GM12892 (cell line): ENCODE measurements at regions not wholly inside any gene's neighbourhood (a gene's known extent, or its start where the extent isn't known, plus 50 kb on each side); places are given as distances from the start of the nearest gene placed in this dataset.

Source experiments
- DNase-seq: peaks from one replicate; pipeline ENCODE4 v3.0.0; 2011; ENCODE audit not compliant: insufficient read length
- FAIRE-seq: peaks from 2 replicates; lab custom pipeline; 2011; peaks lifted over from hg19 to GRCh38; lab: Jason Lieb, UNC
- POLR2A ChIP-seq: IDR thresholded peaks from 2 replicates; pipeline ENCODE4 v1.6.1; 2011; ENCODE audit warnings: low read depth, low read length, control low read depth
- POLR2AphosphoS5 ChIP-seq: IDR thresholded peaks from 2 replicates; pipeline ENCODE4 v1.6.1; 2011; ENCODE audit warnings: low read depth, low read length, control low read depth
- TAF1 ChIP-seq: IDR thresholded peaks from 2 replicates; pipeline ENCODE4 v1.6.1; 2011; ENCODE audit warnings: low read depth, mild to moderate bottlenecking, control low read depth, low read length, borderline replicate concordance

DNA sequence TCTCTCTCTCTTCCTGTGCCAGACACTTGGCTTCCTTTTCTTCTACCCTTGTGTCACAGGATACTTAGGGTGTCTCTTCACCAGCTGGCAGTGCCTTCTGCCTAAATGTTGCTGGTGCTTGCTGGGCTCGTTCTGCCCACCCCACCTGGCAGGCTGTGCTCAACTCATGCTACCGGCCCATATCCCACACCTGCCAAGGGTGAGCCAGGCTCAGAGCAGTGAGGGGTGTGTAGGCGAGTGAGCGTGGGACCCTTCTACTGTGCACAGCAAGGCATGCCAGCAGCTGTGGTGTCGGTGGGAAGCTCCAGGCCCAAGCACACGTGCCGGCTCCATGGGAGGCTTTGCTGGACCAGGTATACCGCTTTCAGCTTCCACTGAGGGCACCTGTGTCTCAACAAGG, 1626.7 kb upstream of the ACO1 start:
- TF ChIP-seq TAF1: no peak
- no peak for TF ChIP-seq POLR2A
- TF ChIP-seq POLR2AphosphoS5: no peak
- DNase-seq (no peak), FAIRE-seq (no peak)

DNA sequence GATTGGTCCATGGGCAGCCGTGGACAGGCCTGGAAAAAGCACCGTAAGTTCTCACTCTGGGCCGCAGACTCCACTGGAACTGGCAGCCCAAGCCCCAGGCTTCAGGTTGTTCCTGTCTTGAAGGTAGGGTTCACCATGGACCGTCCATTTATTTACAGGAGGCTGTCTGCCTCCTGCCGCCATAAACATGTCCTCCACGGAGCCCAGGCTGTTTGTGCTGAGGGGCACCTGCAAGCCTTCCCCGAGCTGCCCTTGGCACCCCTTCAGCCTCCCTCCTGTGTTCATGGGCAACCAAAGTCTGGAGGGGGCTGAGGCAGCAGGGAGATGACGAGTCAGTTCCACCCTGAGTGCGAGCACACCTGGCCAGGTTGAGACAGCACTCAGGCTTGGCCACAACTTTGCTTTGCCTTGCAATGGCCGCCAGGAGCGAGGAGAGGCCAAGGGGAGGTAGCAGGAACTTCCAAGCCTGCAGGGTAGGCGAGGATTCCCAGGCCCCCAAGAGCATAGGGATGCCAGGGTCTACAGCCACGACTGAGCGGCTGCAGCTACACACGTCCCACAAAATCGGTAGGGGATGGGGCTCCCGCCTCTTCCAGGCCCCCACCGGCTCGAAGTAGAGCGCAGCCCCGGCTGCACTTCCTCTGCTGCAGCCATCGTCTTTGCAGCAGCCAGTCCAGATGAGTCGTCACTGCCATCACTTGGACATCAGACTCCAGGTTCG, 1625.6 kb upstream of the ACO1 start:
- no peak for FAIRE-seq
- TF ChIP-seq POLR2AphosphoS5 (no peak), POLR2A (no peak), TAF1 (no peak)
- no peak for DNase-seq

DNA sequence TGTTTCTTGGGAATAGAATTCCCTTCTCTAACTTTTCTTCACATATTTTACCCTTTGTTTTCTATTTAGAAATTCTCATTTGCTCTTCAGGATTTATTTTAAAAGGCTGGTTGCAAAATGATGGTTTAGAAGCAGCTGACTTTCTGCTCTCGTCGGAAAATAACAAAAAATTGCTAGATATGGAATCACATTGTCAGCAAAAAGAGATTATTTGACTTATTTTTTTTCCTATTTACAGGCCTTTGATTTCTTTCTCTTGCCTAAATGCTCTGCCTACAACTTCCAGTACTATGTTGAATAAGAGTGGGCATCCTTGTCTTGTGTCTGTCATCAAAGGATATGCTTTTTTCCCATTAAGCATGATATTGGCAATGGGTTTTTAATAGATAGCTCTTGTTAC, 1619.1 kb upstream of the ACO1 start:
- no peak for FAIRE-seq

DNA sequence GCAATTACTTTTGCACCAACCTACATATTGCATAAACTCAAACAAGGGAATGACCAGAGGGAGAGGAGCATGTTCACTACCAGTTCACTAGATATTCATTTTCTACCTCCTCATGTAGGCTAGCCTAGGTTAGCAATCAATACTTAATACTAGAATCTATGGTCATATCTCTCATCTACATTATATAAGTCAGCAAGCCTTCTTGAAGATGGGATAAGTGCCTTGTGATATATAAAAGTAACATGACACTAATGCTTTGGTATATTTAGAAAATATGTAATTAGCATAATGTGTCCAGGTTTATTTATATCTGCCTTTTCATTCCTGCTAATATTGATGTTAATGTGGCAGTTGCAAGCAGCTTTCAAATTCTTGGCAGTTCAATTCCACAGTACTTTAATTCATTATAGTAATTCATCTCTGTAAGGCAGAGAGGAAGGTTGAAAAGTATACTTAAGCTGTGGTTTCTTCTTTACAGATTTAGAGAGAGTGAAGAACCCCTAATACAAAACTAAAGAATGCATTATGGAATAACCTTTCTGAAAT, 1613.2 kb upstream of the ACO1 start:
- TF ChIP-seq TAF1: no peak
- FAIRE-seq (no peak), DNase-seq (no peak)

More for the DNA sequence above, 1619.1 kb upstream of the ACO1 start:
- no peak for TF ChIP-seq TAF1
- no peak for TF ChIP-seq POLR2A
- TF ChIP-seq POLR2AphosphoS5: no peak
- no peak for DNase-seq

DNA sequence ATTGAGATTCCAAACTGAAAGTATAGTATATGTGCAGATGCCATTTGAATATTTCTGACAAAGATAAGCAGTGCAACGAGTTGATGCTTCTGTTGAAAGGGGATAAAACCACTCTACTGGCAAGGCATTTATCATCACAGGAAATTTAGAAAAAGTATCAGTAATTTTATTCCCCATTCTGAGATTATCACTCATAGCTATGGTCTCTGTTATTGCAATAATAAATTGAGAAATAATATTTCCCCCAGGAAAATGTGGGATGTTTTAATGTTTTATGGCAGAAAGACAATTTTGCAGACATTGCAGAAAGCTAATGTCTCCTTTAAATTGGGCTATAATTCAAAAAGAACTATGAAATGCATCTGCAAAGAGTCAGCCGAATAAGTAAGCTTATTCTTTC, 1612.7 kb upstream of the ACO1 start:
- FAIRE-seq: no peak
- no peak for DNase-seq

DNA sequence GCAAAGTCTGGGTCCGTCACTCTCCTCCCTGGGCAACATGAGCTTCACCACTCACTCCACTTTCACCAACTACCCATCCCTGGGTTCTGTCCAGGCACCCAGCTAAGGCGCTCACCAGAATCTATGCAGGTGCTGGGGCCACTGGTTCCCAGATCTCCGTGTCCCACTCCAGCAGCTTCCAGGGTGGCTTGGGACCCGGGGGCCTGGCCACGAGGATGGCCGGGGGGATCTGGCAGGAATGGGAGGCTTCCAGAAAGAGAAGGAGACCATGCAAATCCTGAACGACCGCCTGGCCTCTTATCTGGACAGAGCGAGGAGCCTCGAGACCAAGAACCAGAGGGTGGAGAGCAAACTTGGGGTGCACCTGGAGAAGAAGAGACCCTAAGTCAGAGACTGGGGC, 1611.0 kb upstream of the ACO1 start:
- no peak for DNase-seq
- no peak for FAIRE-seq
- no peak for TF ChIP-seq POLR2A
- TF ChIP-seq POLR2AphosphoS5: no peak
- TF ChIP-seq TAF1: no peak

More for the DNA sequence above, 1612.7 kb upstream of the ACO1 start:
- no peak for TF ChIP-seq TAF1
- no peak for TF ChIP-seq POLR2A
- no peak for TF ChIP-seq POLR2AphosphoS5

DNA sequence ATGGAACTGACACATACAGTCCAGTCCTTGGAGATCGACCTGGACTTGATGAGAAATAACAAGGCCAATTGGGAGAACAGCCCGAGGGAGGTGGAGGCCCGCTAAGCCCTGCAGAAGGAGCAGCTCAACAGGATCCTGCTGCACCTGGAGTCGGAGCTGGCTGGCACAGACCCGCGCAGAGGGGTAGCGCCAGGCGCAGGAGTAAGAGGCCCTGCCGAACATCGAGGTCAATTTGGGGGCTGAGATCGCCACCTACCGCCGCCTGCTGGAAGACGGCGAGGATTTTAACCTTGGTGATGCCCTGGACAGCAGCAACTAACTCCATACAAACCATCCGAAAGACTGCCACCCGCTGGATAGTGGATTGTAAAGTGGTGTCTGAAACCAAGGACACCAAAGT, 1610.1 kb upstream of the ACO1 start:
- FAIRE-seq: no peak
- no peak for DNase-seq
- TF ChIP-seq POLR2A (no peak), TAF1 (no peak), POLR2AphosphoS5 (no peak)

DNA sequence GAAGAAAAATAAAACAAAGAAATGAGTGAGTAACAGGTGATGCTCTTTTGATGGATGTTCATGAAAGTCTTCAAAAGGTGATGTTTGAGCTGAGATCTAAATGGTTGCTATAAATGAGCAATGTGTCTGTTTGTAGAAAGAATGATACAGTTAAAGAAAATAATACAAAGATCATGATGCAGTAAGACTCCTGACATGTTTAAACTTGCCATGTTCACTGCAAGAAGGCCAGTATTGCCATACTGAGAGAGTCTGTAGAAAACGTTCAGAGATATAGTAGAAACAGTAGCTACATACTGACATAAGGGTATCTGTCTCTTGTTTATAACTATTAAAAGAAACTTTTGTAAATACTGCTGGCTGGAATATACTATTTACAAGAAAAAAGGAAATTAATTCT, 1609.2 kb upstream of the ACO1 start:
- FAIRE-seq (no peak), DNase-seq (no peak)
- TF ChIP-seq POLR2A: no peak
- no peak for TF ChIP-seq TAF1
- TF ChIP-seq POLR2AphosphoS5: no peak

DNA sequence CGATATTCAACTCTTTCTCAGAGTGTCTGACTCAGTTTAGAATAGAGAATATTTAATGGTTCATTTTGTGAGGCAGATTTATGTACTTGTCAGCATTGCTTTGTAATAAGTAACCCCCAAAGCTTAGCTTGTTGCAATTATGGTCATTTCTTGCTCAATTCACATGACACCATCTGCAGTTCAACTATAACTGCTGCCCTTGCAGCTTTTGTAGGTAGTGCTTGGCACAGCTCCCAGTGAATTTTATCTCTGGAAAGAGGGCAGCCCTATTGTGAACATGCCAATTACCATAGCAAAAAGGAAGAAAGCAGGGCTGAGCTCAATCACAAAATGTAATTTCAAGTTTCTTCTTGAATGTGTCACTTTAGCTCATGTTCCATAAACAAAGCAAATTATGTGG, 1587.7 kb upstream of the ACO1 start:
- FAIRE-seq (no peak), DNase-seq (no peak)
- TF ChIP-seq POLR2A (no peak), POLR2AphosphoS5 (no peak), TAF1 (no peak)

DNA sequence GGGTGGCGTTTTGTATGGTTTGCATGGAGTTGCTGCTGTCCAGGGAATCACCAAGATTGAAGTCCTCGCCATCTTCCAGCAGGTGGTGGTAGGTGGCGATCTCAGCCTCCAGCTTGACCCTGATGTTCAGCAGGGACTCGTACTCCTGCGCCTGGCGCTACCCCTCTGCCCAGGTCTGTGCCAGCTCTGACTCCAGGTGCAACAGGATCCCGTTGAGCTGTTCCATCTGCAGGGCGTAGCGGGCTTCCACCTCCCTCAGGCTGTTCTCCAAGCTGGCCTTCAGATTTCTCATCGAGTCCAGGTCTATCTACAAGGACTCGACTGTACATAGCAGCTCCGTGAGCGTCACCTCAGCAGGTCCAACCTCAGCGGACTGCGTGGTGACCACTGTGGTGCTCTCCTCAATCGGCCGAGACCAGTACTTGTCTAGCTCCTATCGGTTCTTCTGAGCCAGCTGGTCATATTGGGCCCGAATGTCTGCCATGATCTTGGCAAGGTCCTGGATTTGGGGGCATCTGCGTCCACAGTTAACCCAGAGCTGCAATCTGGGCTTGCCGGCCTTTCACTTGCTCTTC, 1584.8 kb upstream of the ACO1 start:
- no peak for FAIRE-seq
- TF ChIP-seq POLR2A (no peak), TAF1 (no peak), POLR2AphosphoS5 (no peak)

DNA sequence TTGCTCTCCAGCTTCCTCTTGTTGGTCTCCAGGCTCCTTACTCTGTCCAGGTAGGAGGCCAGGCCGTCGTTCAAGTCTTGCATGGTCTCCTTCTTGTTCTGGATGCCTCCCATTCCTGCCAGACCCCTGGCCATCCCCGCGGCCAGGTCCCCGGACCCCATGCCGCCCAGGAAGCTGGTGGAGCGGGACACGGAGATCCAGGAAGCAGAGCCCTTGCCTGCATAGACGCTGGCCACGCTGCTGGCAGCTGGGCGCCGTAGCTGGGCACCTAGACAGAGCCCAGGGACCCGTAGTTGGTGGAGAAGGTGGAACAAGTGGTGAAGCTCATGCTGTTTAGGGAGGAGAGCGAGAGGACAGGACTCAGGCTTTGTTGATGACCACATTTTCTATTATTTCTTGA, 1584.0 kb upstream of the ACO1 start:
- TF ChIP-seq POLR2AphosphoS5: no peak
- no peak for TF ChIP-seq POLR2A
- FAIRE-seq: no peak

More for the DNA sequence above, 1584.8 kb upstream of the ACO1 start:
- DNase-seq: no peak

DNA sequence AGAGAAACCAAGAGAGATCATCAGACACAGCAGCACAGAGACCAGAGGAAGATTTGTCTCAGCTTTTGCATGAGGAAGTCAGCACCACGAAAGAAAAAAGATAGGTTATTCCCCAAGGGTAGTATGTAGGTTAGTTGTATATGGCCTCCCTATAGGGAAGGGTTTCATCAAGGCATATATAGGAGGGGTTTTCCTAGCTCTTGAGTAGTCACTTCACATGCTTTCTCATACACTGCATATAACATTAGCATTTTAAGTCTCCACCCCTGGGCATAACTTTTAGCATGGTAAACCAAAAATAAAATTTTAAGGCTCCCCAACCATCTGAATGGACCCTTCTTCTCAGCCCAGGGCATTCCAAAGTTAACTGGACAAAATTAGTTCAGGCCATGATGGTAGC, 1571.6 kb upstream of the ACO1 start:
- FAIRE-seq: no peak
- no peak for DNase-seq
- no peak for TF ChIP-seq POLR2AphosphoS5
- TF ChIP-seq TAF1: no peak
- no peak for TF ChIP-seq POLR2A

More for the DNA sequence above, 1584.0 kb upstream of the ACO1 start:
- DNase-seq: no peak
